IMR-90 (cell line): ENCODE measurements at regions not wholly inside any gene's neighbourhood (a gene's known extent, or its start where the extent isn't known, plus 50 kb on each side); places are given as distances from the start of the nearest gene placed in this dataset.

ENCODE experiments used
- ATAC-seq: fragments of 200-7000 bp; cut with Tn5 transposase; 2 replicates; pipeline ENCODE4 v1.9.1; 2020; ENCODE audit warnings: low read depth, mild to moderate bottlenecking, moderate library complexity
- BruUV-seq: library from RNA; stranded (reverse); fragments of 400-500 nt; replicated peaks from 2 replicates; lab custom pipeline; 2021; lab: Mats Ljungman, UMichigan
- CTCF ChIA-PET: fragments of 300-600 bp; formaldehyde crosslinking; extraction: SDS; loops from one replicate; lab custom pipeline; 2021; ENCODE audit warnings: antibody characterized with exemption; lab: Yijun Ruan, JAX
- POLR2A ChIA-PET: fragments of 300-600 bp; sonication (Branson Sonifier 250); formaldehyde crosslinking; loops from one replicate; lab custom pipeline; 2022; ENCODE audit warnings: antibody characterized with exemption; ENCODE audit not compliant: unreplicated experiment; lab: Charles Lee
- DNase-seq: peaks from one replicate; pipeline ENCODE4 v3.0.0; 2013
- H2AFZ ChIP-seq: replicated peaks from 2 replicates; pipeline ENCODE3; 2013; ENCODE audit warnings: low read length, mild to moderate bottlenecking; ENCODE audit not compliant: poor library complexity
- H2AK5ac ChIP-seq: 2 replicates; pipeline ENCODE4 v1.6.1; 2013; ENCODE audit warnings: low read depth, low read length, inconsistent platforms
- H2AK9ac ChIP-seq: replicated peaks from 2 replicates; pipeline ENCODE3; 2013; ENCODE audit warnings: mild to moderate bottlenecking, low read depth, low read length, moderate library complexity; ENCODE audit not compliant: poor library complexity
- H2BK120ac ChIP-seq: 2 replicates; pipeline ENCODE4 v1.6.1; 2013; ENCODE audit warnings: low read depth, low read length, inconsistent platforms
- H2BK15ac ChIP-seq: 3 replicates; pipeline ENCODE4 v1.6.1; 2013; ENCODE audit warnings: low read depth, low read length, inconsistent platforms
- H2BK20ac ChIP-seq: 2 replicates; pipeline ENCODE4 v1.6.1; 2013; ENCODE audit warnings: low read depth, mild to moderate bottlenecking, inconsistent platforms, low read length, moderate library complexity
- H2BK5ac ChIP-seq: 2 replicates; pipeline ENCODE4 v1.6.1; 2013; ENCODE audit warnings: mild to moderate bottlenecking, low read depth, low read length, inconsistent platforms; ENCODE audit not compliant: poor library complexity, severe bottlenecking
- H3K14ac ChIP-seq: replicated peaks from 2 replicates; pipeline ENCODE4 v1.6.1; 2013; ENCODE audit warnings: low read depth, low read length, inconsistent platforms
- H3K18ac ChIP-seq: 2 replicates; pipeline ENCODE4 v1.6.1; 2013; ENCODE audit warnings: low read depth, low read length, control low read depth
- H3K23ac ChIP-seq: 2 replicates; pipeline ENCODE4 v1.6.1; 2013; ENCODE audit warnings: low read depth, low read length, inconsistent platforms
- H3K27ac ChIP-seq: 2 replicates; pipeline ENCODE4 v1.5.1; 2013; ENCODE audit warnings: mild to moderate bottlenecking, control low read depth, low read length; ENCODE audit not compliant: insufficient read depth
- H3K27me3 ChIP-seq: 2 replicates; pipeline ENCODE4 v1.6.1; 2013; ENCODE audit warnings: low read length; ENCODE audit not compliant: control insufficient read depth, insufficient read depth
- H3K36me3 ChIP-seq: 2 replicates; pipeline ENCODE4 v1.6.1; 2013; ENCODE audit warnings: low read length, mixed read lengths; ENCODE audit not compliant: control insufficient read depth, insufficient read depth
- H3K4ac ChIP-seq: 2 replicates; pipeline ENCODE4 v1.6.1; 2013; ENCODE audit warnings: low read depth, low read length, inconsistent platforms
- H3K4me1 ChIP-seq: 2 replicates; pipeline ENCODE4 v1.6.1; 2013; ENCODE audit warnings: low read length, mixed read lengths; ENCODE audit not compliant: control insufficient read depth, insufficient read depth
- H3K4me2 ChIP-seq: 2 replicates; pipeline ENCODE4 v1.6.1; 2013; ENCODE audit warnings: low read depth, mild to moderate bottlenecking, control low read depth, low read length, moderate library complexity
- H3K4me3 ChIP-seq: 2 replicates; pipeline ENCODE4 v1.5.1; 2013; ENCODE audit warnings: low read depth, mild to moderate bottlenecking, control low read depth, low read length, moderate library complexity; ENCODE audit not compliant: insufficient read depth
- H3K56ac ChIP-seq: 2 replicates; pipeline ENCODE4 v1.6.1; 2013; ENCODE audit warnings: low read length, inconsistent platforms; ENCODE audit not compliant: insufficient read depth; ENCODE audit errors: extremely low read depth
- H3K79me1 ChIP-seq, 2 experiments: 2 replicates each; pipeline ENCODE4 v1.6.1; 2013; ENCODE audit warnings: low read length in 2 of 2, inconsistent platforms in 1 of 2, low read depth in 1 of 2
- H3K9ac ChIP-seq: 2 replicates; pipeline ENCODE4 v1.6.1; 2013; ENCODE audit warnings: low read depth, low read length, control low read depth
- H3K9me1 ChIP-seq: 2 replicates; pipeline ENCODE4 v1.6.1; 2013; ENCODE audit warnings: low read length, inconsistent platforms; ENCODE audit not compliant: insufficient read depth
- H3K9me3 ChIP-seq: 2 replicates; pipeline ENCODE4 v1.6.1; 2013; ENCODE audit warnings: low read length; ENCODE audit not compliant: control insufficient read depth, insufficient read depth
- H4K20me1 ChIP-seq: 2 replicates; pipeline ENCODE4 v1.6.1; 2013; ENCODE audit warnings: low read length, inconsistent platforms; ENCODE audit not compliant: insufficient read depth
- H4K5ac ChIP-seq: 2 replicates; pipeline ENCODE4 v1.6.1; 2013; ENCODE audit warnings: mild to moderate bottlenecking, low read depth, low read length, control low read depth
- H4K8ac ChIP-seq, 2 experiments: 2 replicates each; pipeline ENCODE4 v1.6.1; 2013; ENCODE audit warnings: low read depth in 2 of 2, low read length in 2 of 2, control low read depth in 1 of 2, inconsistent platforms in 1 of 2
- H4K91ac ChIP-seq: 2 replicates; pipeline ENCODE4 v1.6.1; 2013; ENCODE audit warnings: low read depth, low read length, inconsistent platforms; ENCODE audit not compliant: insufficient read depth
- BHLHE40 ChIP-seq: fragments of 150-350 bp; IDR thresholded peaks from 2 replicates; pipeline ENCODE4 v1.6.1; 2016; ENCODE audit warnings: mild to moderate bottlenecking, low read depth, low read length
- CEBPB ChIP-seq: IDR thresholded peaks from 2 replicates; pipeline ENCODE4 v1.6.1; 2012; ENCODE audit warnings: low read depth, low read length, improper control_type of control experiment
- CHD1 ChIP-seq: IDR thresholded peaks from 2 replicates; pipeline ENCODE4 v1.6.1; 2012; ENCODE audit warnings: low read depth, low read length, improper control_type of control experiment
- CTCF ChIP-seq: conservative IDR thresholded peaks from 2 replicates; pipeline ENCODE4 v1.5.1; 2012; ENCODE audit warnings: mild to moderate bottlenecking, low read depth, low read length, improper control_type of control experiment
- ELK1 ChIP-seq: fragments of 150-350 bp; IDR thresholded peaks from 2 replicates; pipeline ENCODE4 v1.6.1; 2016; ENCODE audit warnings: low read depth, mild to moderate bottlenecking, low read length, moderate library complexity, borderline replicate concordance
- FOS ChIP-seq: fragments of 150-350 bp; IDR thresholded peaks from 2 replicates; pipeline ENCODE4 v1.6.1; 2016; ENCODE audit warnings: low read depth, low read length
- MAFK ChIP-seq: IDR thresholded peaks from 2 replicates; pipeline ENCODE4 v1.6.1; 2012; ENCODE audit warnings: low read depth, low read length, improper control_type of control experiment
- MAZ ChIP-seq: IDR thresholded peaks from 2 replicates; pipeline ENCODE4 v1.6.1; 2012; ENCODE audit warnings: low read depth, mild to moderate bottlenecking, low read length, improper control_type of control experiment, moderate library complexity, borderline replicate concordance
- MXI1 ChIP-seq: IDR thresholded peaks from 2 replicates; pipeline ENCODE4 v1.6.1; 2012; ENCODE audit warnings: low read depth, mild to moderate bottlenecking, low read length, moderate library complexity, borderline replicate concordance
- NFE2L2 ChIP-seq: fragments of 150-350 bp; IDR thresholded peaks from 2 replicates; pipeline ENCODE4 v1.6.1; 2016; ENCODE audit warnings: low read depth, mild to moderate bottlenecking, low read length
- POLR2A ChIP-seq: IDR thresholded peaks from 2 replicates; pipeline ENCODE4 v1.6.1; 2012; ENCODE audit warnings: mild to moderate bottlenecking, low read depth, low read length
- RAD21 ChIP-seq: IDR thresholded peaks from 2 replicates; pipeline ENCODE4 v1.6.1; 2012; ENCODE audit warnings: low read length, improper control_type of control experiment
- RCOR1 ChIP-seq: IDR thresholded peaks from 2 replicates; pipeline ENCODE4 v1.6.1; 2012; ENCODE audit warnings: mild to moderate bottlenecking, low read length, improper control_type of control experiment; ENCODE audit not compliant: insufficient replicate concordance
- RFX5 ChIP-seq: IDR thresholded peaks from 2 replicates; pipeline ENCODE4 v1.8.0; 2012; ENCODE audit warnings: low read depth, mild to moderate bottlenecking, low read length, moderate library complexity
- SMC3 ChIP-seq: fragments of 150-350 bp; IDR thresholded peaks from 2 replicates; pipeline ENCODE4 v1.6.1; 2016; ENCODE audit warnings: low read depth, mild to moderate bottlenecking, antibody characterized with exemption, low read length, moderate library complexity
- USF2 ChIP-seq: fragments of 150-350 bp; IDR thresholded peaks from 2 replicates; pipeline ENCODE4 v1.6.1; 2017; ENCODE audit warnings: mild to moderate bottlenecking, antibody characterized with exemption, low read length, low read depth
- WGBS, 2 experiments: methylation state at CpG; one replicate each; pipeline versions ENCODE4 v1.1.5 to v1.1.7; 2013; ENCODE audit warnings: missing lambda C conversion rate in 2 of 2; ENCODE audit not compliant: insufficient read length in 1 of 2; ENCODE audit errors: extremely low coverage in 2 of 2; 5-methylcytosine and 5-hydroxymethylcytosine counted together
- dilution Hi-C: fragments of 300-500 bp; cut with HindIII; formaldehyde crosslinking; loops from one replicate; pipeline ENCODE4 v1.14.3; 2018; ENCODE audit warnings: low sequenced_read_pairs; ENCODE audit not compliant: unreplicated experiment
- in situ Hi-C: fragments of 300-500 bp; cut with MboI; formaldehyde crosslinking; loops from 3 replicates; pipeline ENCODE4 v1.14.3; 2019; ENCODE audit warnings: low sequenced_read_pairs, inconsistent platforms, mixed read lengths
- intact Hi-C: fragments of 100-400 bp; cut with micrococcal nuclease; formaldehyde crosslinking; loops from 2 replicates; pipeline ENCODE4 v1.10.0; 2022

GRCh38 chr12:115868624-115869023 is 408.9 kb downstream of the MED13L start:
- H2BK120ac ChIP-seq: no peak overlapping the region
- H3K14ac ChIP-seq: no peak overlapping the region
- H4K5ac ChIP-seq: no peak overlapping the region
- intact Hi-C loops: no loop called here
- no peak overlapping the region for H3K23ac ChIP-seq
- H2BK5ac ChIP-seq: no peak overlapping the region
- no peaks in the 10 kb centered on the region for H3K79me1 ChIP-seq
- in situ Hi-C loops: no loop called here
- H3K4me2 ChIP-seq: no peak overlapping the region
- TF ChIP-seq MAZ (no peak), NFE2L2 (no peak), POLR2A (no peak), FOS (no peak), ELK1 (no peak), RCOR1 (no peak), MXI1 (no peak), CEBPB (no peak), USF2 (no peak), RAD21 (no peak), BHLHE40 (no peak), SMC3 (no peak), CHD1 (no peak), MAFK (no peak), RFX5 (no peak), CTCF (no peak)
- no peak overlapping the region for H3K27ac ChIP-seq
- H2BK15ac ChIP-seq: no peak overlapping the region
- H3K9me1 ChIP-seq: no peaks in the 10 kb centered on the region
- no peak for ATAC-seq
- no peak overlapping the region for H2AK9ac ChIP-seq
- no peak overlapping the region for H2AK5ac ChIP-seq
- dilution Hi-C loops: no loop called here
- H3K18ac ChIP-seq: no peak overlapping the region
- no peak overlapping the region for H2AFZ ChIP-seq
- POLR2A ChIA-PET: no interaction called here
- H3K36me3 ChIP-seq: no peaks in the 10 kb centered on the region
- H3K56ac ChIP-seq: no peak overlapping the region
- no CpG with 5 or more reads among the region's 6 CpGs for WGBS, 2 experiments
- BruUV-seq: no TSS peak
- H4K20me1 ChIP-seq: no peaks in the 10 kb centered on the region
- H4K8ac ChIP-seq: no peak overlapping the region
- no peak overlapping the region for H3K4me3 ChIP-seq
- no peaks in the 10 kb centered on the region for H3K4me1 ChIP-seq
- no peak overlapping the region for H2BK20ac ChIP-seq
- peaks cover 5% of the 10 kb centered on the region for H3K27me3 ChIP-seq
- no peak for DNase-seq
- no peak overlapping the region for H4K91ac ChIP-seq
- no peak overlapping the region for H3K4ac ChIP-seq
- CTCF ChIA-PET: no interaction called here
- no peaks in the 10 kb centered on the region for H3K9me3 ChIP-seq
- no peak overlapping the region for H3K9ac ChIP-seq
